ENCODE measurements at regions not wholly inside any gene's neighbourhood (a gene's known extent, or its start where the extent isn't known, plus 50 kb on each side); places are given as distances from the start of the nearest gene placed in this dataset.

DNA sequence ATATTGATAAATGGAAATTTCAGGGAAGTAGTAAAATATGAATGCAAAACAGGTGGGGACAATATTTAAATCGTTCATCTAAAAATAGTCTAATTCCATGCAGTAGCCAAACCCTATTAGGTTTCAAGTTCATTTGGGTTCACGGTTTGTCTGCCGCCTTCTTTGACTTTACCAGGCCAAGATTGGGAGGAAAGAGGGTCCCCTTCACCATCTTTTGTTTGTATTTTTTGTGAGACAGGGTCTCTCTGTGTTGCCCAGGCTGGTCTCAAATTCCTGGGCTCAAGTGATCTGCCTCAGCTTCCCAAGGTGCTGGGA lies 98.5 kb upstream of the ATL2 start:
- H3K27ac ChIP-seq: no peak overlapping the region
- TF ChIP-seq CTCF (conservative IDR thresholded peaks at IDR 0.05; ENCODE audit: low read depth): no peak
- no peak for DNase-seq (ENCODE audit: low spot score)
- CTCF ChIA-PET: no interaction called here
- POLR2A ChIA-PET (ENCODE audit: low non-redundant PET): no interaction called here

DNA sequence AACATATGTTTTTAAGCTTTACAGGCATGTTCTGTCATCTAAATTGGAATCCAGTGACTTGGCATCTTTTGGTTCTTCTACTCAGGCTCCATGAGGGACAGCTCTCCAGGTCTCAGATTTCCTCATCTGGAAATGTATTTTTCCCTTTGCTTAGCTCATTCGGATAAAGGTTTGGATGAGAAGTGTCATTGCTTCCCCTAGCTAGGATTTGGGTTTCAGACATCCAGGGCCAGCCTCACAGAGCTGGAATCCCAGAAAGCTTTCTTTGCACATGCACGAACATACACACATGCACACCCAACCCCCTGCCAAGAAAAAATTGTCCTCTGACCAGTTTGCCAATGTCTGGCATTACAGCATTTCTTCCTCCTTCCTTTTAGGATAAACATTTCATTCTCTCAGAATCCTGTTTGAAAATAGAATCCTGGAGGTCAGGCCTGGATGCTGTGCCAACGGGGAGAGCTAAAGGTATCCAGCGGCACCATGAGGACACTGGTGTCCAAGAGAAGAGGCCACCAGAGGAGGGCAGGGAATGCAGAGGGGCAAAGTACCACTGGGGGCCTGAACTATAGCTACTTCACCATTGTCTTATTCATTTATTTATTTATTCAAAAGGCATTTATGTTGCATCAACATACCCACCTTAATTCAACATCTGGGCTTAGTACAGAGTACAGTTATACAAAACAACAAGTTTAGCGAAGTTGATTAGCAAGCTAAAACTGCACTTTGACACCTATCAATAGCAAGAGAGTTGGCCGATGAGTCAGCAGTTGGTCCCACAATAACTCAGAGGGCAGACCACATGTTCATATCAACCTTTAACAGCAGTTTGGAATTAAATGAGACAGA lies 97.9 kb upstream of the ATL2 start:
- ChIA-PET POLR2A (ENCODE audit: low non-redundant PET) (no interaction called here), CTCF (interaction anchor here (0.5 to 1.1 kb wide), 3 partner anchors 10 to 100 kb away, joined by 3 read pairs; no protein-coding TSS in a partner anchor)
- DNase-seq (ENCODE audit: low spot score): no peak
- TF ChIP-seq CTCF (conservative IDR thresholded peaks at IDR 0.05; ENCODE audit: low read depth): no peak
- H3K27ac ChIP-seq: no peak overlapping the region

DNA sequence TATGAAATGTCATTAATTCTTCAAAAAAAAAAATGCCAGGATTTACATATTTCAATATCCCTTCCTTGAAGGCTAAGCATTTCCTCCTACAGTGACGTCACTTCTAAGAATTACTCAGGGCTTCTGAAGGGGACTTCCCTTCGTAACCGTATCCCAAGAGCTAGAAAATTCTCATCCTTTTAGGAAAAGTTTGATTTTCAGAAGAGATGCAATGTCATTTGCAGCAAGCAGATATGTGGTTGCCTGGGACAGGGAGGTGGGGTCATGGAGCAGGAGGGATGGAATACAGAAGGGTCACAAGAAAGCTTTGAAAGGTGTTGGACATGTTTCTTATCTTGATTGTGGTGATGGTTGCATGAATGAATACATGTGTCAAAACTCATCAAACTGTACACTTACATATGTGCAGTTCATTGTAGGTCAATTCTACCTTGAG lies 97.0 kb upstream of the ATL2 start:
- TF ChIP-seq CTCF (conservative IDR thresholded peaks at IDR 0.05; ENCODE audit: low read depth): no peak
- POLR2A ChIA-PET (ENCODE audit: low non-redundant PET): no interaction called here
- CTCF ChIA-PET: interaction anchor here (0.5 to 1.1 kb wide), 4 partner anchors 11 to 579 kb away, joined by 3 to 6 read pairs (median 4); no protein-coding TSS in a partner anchor

GRCh38 chr2:38473333-38474005 lies 96.4 kb upstream of the ATL2 start:
- ChIA-PET CTCF (interaction anchor here (0.6 to 1.1 kb wide), 3 partner anchors 11 to 578 kb away, joined by 3 to 6 read pairs (median 4); no protein-coding TSS in a partner anchor), POLR2A (ENCODE audit: low non-redundant PET) (no interaction called here)
- no peak for DNase-seq (ENCODE audit: low spot score)
- no peak overlapping the region for H3K27ac ChIP-seq
- no peak for TF ChIP-seq CTCF (conservative IDR thresholded peaks at IDR 0.05; ENCODE audit: low read depth)

More for the DNA sequence above, 97.0 kb upstream of the ATL2 start:
- no peak overlapping the region for H3K27ac ChIP-seq
- DNase-seq (ENCODE audit: low spot score): no peak

- DNase-seq (ENCODE audit: low spot score): no peak
- CTCF ChIA-PET: no interaction called here
- POLR2A ChIA-PET (ENCODE audit: low non-redundant PET): no interaction called here
- no peak for TF ChIP-seq CTCF (conservative IDR thresholded peaks at IDR 0.05; ENCODE audit: low read depth)
- no peak overlapping the region for H3K27ac ChIP-seq
Measured at GRCh38 chr2:38470115-38470514, 93.0 kb upstream of the ATL2 start.

DNA sequence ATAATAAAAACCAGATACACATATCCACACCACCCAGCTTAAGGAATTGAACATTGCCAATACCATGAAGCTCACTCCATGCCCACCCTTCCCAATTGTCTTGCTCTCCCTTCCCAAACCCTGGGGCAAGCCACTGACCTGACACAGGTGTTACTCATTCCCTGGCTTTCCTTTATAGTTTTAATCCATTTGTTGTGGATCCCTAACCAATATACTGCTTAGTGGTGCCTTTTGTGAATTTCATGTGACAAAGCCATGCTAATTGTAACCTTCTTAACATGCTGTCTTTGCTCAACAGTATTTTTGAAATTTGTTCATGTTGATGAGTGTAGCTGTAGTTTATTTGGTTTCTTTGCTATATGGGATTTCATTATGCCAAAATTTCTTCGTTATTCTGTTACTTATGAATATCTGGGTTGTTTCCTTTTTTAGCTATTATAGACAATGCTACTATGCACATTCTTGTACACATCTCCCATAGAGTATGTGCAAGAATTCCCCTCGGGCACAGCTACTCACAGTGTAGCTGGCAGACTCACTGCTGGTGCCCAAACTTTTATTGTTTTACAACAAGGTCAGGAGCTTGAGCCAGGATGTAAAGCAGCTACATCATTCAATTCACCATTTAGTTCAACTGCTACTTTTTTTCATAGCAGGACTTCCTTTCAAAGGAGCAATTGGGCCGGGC lies 90.8 kb upstream of the ATL2 start:
- CTCF ChIA-PET: interaction anchor here (1.0 to 1.6 kb wide), 4 partner anchors 10 to 152 kb away, joined by 3 to 5 read pairs (median 4); no protein-coding TSS in a partner anchor
- H3K27ac ChIP-seq: no peak overlapping the region
- TF ChIP-seq CTCF (conservative IDR thresholded peaks at IDR 0.05; ENCODE audit: low read depth): no peak
- no peak for DNase-seq (ENCODE audit: low spot score)
- POLR2A ChIA-PET (ENCODE audit: low non-redundant PET): no interaction called here

Measured in RWPE1 (cell line).